NT2/D1 (cell line): ENCODE measurements at regions not wholly inside any gene's neighbourhood (a gene's known extent, or its start where the extent isn't known, plus 50 kb on each side); places are given as distances from the start of the nearest gene placed in this dataset.

Experiments
- SUZ12 ChIP-seq: IDR thresholded peaks from 2 replicates; pipeline ENCODE4 v1.6.1; 2011; ENCODE audit not compliant: insufficient read length, insufficient read depth; ENCODE audit errors: extremely low read depth
- YY1 ChIP-seq: IDR thresholded peaks from 2 replicates; pipeline ENCODE4 v1.6.1; 2011; ENCODE audit not compliant: insufficient read length, insufficient read depth
- ZNF274 ChIP-seq: IDR thresholded peaks from 2 replicates; pipeline ENCODE4 v1.6.1; 2011; ENCODE audit warnings: mild to moderate bottlenecking, low read depth, low read length

GRCh38 chr10:70978181-70978580, 89.8 kb upstream of the PCBD1 start:
- no peak for TF ChIP-seq ZNF274
- TF ChIP-seq SUZ12 = no peak
- TF ChIP-seq YY1 = no peak
